H1 (cell line): ENCODE measurements at regions not wholly inside any gene's neighbourhood (a gene's known extent, or its start where the extent isn't known, plus 50 kb on each side); places are given as distances from the start of the nearest gene placed in this dataset.

Experiments
- CTCF ChIA-PET: fragments of 300-600 bp; sonication (Branson Sonifier 250); formaldehyde crosslinking; loops from one replicate; lab custom pipeline; 2021; ENCODE audit not compliant: partially characterized antibody; lab: Charles Lee
- POLR2A ChIA-PET: fragments of 300-600 bp; sonication (Branson Sonifier 250); formaldehyde crosslinking; loops from one replicate; lab custom pipeline; 2021; ENCODE audit warnings: inconsistent platforms; ENCODE audit not compliant: partially characterized antibody; lab: Charles Lee
- DNase-seq, 2 experiments: peaks; one replicate each; pipeline versions ENCODE4 v3.0.0 to v3.0.0-alpha.2; 2010 to 2022; ENCODE audit warnings: low spot score in 2 of 2, low read depth in 1 of 2, mixed read lengths in 1 of 2
- FAIRE-seq: peaks from 2 replicates; lab custom pipeline; 2011; peaks lifted over from hg19 to GRCh38; lab: Jason Lieb, UNC
- H2AFZ ChIP-seq: 2 replicates; pipeline ENCODE4 v1.8.1; 2012; ENCODE audit warnings: low read length, inconsistent platforms
- H2AK5ac ChIP-seq: 2 replicates; pipeline ENCODE4 v1.6.1; 2013; ENCODE audit warnings: low read depth, low read length
- H2BK120ac ChIP-seq: replicated peaks from 2 replicates; pipeline ENCODE3; 2013; ENCODE audit warnings: low read depth, low read length, inconsistent platforms
- H2BK12ac ChIP-seq: 2 replicates; pipeline ENCODE4 v1.6.1; 2013; ENCODE audit warnings: low read depth, low read length
- H2BK15ac ChIP-seq: 2 replicates; pipeline ENCODE4 v1.6.1; 2013; ENCODE audit warnings: low read length
- H2BK20ac ChIP-seq: 2 replicates; pipeline ENCODE4 v1.6.1; 2013; ENCODE audit warnings: low read length
- H2BK5ac ChIP-seq: 2 replicates; pipeline ENCODE4 v1.6.1; 2013; ENCODE audit warnings: low read depth, low read length
- H3K14ac ChIP-seq: 2 replicates; pipeline ENCODE4 v1.6.1; 2013; ENCODE audit warnings: inconsistent platforms; ENCODE audit not compliant: insufficient read length
- H3K18ac ChIP-seq: 2 replicates; pipeline ENCODE4 v1.6.1; 2013; ENCODE audit warnings: low read length; ENCODE audit errors: extremely low read depth
- H3K23ac ChIP-seq: 2 replicates; pipeline ENCODE4 v1.6.1; 2013; ENCODE audit warnings: inconsistent platforms; ENCODE audit not compliant: insufficient read length
- H3K23me2 ChIP-seq: 2 replicates; pipeline ENCODE4 v1.6.1; 2013; ENCODE audit warnings: low read depth, low read length
- H3K27ac ChIP-seq: 2 replicates; pipeline ENCODE4 v1.6.1; 2011; ENCODE audit warnings: low read depth, low read length, inconsistent platforms
- H3K27me3 ChIP-seq, 4 experiments: replicated peaks in 1 of 4; 1 replicate in 1 of 4; 2 replicates in 3 of 4; pipeline versions ENCODE4 v1.6.1 to v1.8.1; 2011 to 2013; ENCODE audit warnings: low read length in 3 of 4, mild to moderate bottlenecking in 3 of 4, inconsistent platforms in 2 of 4, mixed read lengths in 2 of 4, moderate library complexity in 1 of 4; ENCODE audit not compliant: control insufficient read depth in 3 of 4, insufficient read depth in 3 of 4; ENCODE audit errors: extremely low read depth in 1 of 4
- H3K36me3 ChIP-seq, 4 experiments: 2 replicates each; pipeline versions ENCODE4 v1.6.1 to v1.8.1; 2011 to 2013; ENCODE audit warnings: mild to moderate bottlenecking in 4 of 4, low read length in 3 of 4, moderate library complexity in 2 of 4, control low read depth in 1 of 4, inconsistent platforms in 1 of 4; ENCODE audit not compliant: insufficient read depth in 4 of 4, control insufficient read depth in 2 of 4
- H3K4ac ChIP-seq: replicated peaks from 2 replicates; pipeline ENCODE3; 2013; ENCODE audit warnings: low read length, low read depth, mixed read lengths, inconsistent platforms; ENCODE audit not compliant: insufficient read length
- H3K4me1 ChIP-seq, 4 experiments: replicated peaks in 1 of 4; 1 replicate in 1 of 4; 2 replicates in 3 of 4; pipeline versions ENCODE4 v1.6.1 to v1.8.1; 2011 to 2013; ENCODE audit warnings: low read length in 3 of 4, inconsistent platforms in 2 of 4, mixed read lengths in 1 of 4; ENCODE audit not compliant: insufficient read depth in 4 of 4, control insufficient read depth in 3 of 4
- H3K4me2 ChIP-seq, 2 experiments: 2 replicates each; pipeline versions ENCODE4 v1.6.1 to v1.8.1; 2011 to 2013; ENCODE audit warnings: low read depth in 2 of 2, low read length in 2 of 2, control low read depth in 1 of 2, inconsistent platforms in 1 of 2, mild to moderate bottlenecking in 1 of 2; ENCODE audit not compliant: insufficient read depth in 1 of 2
- H3K4me3 ChIP-seq, 4 experiments: fragments of 200-600, 300-600 bp in 1 of 4; sonication (generic), shearing (Covaris generic), sonication (Bioruptor Twin) in 1 of 4; 2 replicates each; pipeline versions ENCODE4 v1.5.1 to v1.8.1; 2011 to 2016; ENCODE audit warnings: low read length in 4 of 4, low read depth in 3 of 4, control low read depth in 2 of 4, inconsistent platforms in 2 of 4, mild to moderate bottlenecking in 2 of 4, mixed read lengths in 1 of 4, moderate library complexity in 1 of 4; ENCODE audit not compliant: insufficient read depth in 2 of 4; ENCODE audit errors: extremely low read depth in 1 of 4
- H3K56ac ChIP-seq: replicated peaks from 2 replicates; pipeline ENCODE3; 2013; ENCODE audit warnings: low read depth, mild to moderate bottlenecking, mixed read lengths, low read length, inconsistent platforms; ENCODE audit not compliant: insufficient read length
- H3K79me1 ChIP-seq: 2 replicates; pipeline ENCODE4 v1.6.1; 2013; ENCODE audit warnings: low read depth, low read length, control low read depth
- H3K79me2 ChIP-seq, 2 experiments: 2 replicates each; pipeline versions ENCODE4 v1.6.1 to v1.8.1; 2012 to 2013; ENCODE audit warnings: low read length in 2 of 2, mild to moderate bottlenecking in 2 of 2, inconsistent platforms in 1 of 2; ENCODE audit not compliant: insufficient read depth in 2 of 2, control insufficient read depth in 1 of 2
- H3K9ac ChIP-seq, 4 experiments: replicated peaks in 1 of 4; 1 replicate in 1 of 4; 2 replicates in 3 of 4; pipeline versions ENCODE4 v1.6.1 to v1.8.1; 2011 to 2013; ENCODE audit warnings: low read depth in 3 of 4, low read length in 3 of 4, control low read depth in 2 of 4, mild to moderate bottlenecking in 2 of 4, moderate library complexity in 2 of 4, inconsistent platforms in 1 of 4; ENCODE audit errors: extremely low read depth in 1 of 4
- H3K9me3 ChIP-seq, 2 experiments: 2 replicates each; pipeline versions ENCODE4 v1.6.1 to v1.8.1; 2012 to 2013; ENCODE audit warnings: mild to moderate bottlenecking in 2 of 2, moderate library complexity in 2 of 2, control low read depth in 1 of 2, inconsistent platforms in 1 of 2, low read depth in 1 of 2, low read length in 1 of 2, mixed read lengths in 1 of 2; ENCODE audit not compliant: insufficient read depth in 2 of 2
- H4K20me1 ChIP-seq, 2 experiments: replicated peaks in 1 of 2; 2 replicates each; pipeline versions ENCODE3 to v1.8.1; 2011 to 2013; ENCODE audit warnings: inconsistent platforms in 2 of 2, low read length in 2 of 2, mild to moderate bottlenecking in 1 of 2; ENCODE audit not compliant: insufficient read depth in 2 of 2, control insufficient read depth in 1 of 2
- H4K5ac ChIP-seq: 2 replicates; pipeline ENCODE4 v1.6.1; 2013; ENCODE audit warnings: low read length, low read depth, mixed read lengths, inconsistent platforms; ENCODE audit not compliant: insufficient read length
- H4K8ac ChIP-seq: 2 replicates; pipeline ENCODE4 v1.8.0; 2013; ENCODE audit warnings: mild to moderate bottlenecking, moderate library complexity, low read length, inconsistent platforms; ENCODE audit not compliant: insufficient read depth; ENCODE audit errors: extremely low read depth
- H4K91ac ChIP-seq: replicated peaks from 2 replicates; pipeline ENCODE3; 2013; ENCODE audit warnings: low read length, mixed read lengths, inconsistent platforms; ENCODE audit not compliant: insufficient read length
- ASH2L ChIP-seq: fragments of 200-600, 300-600 bp; sonication (generic); IDR thresholded peaks from one replicate; pipeline ENCODE4 v1.7.1; 2017; ENCODE audit warnings: low read length
- EZH2 ChIP-seq: fragments of 200-600 bp; sonication (generic); IDR thresholded peaks from 2 replicates; pipeline ENCODE4 v1.7.1; 2012; ENCODE audit warnings: low read depth, mild to moderate bottlenecking, moderate library complexity, low read length, inconsistent platforms; ENCODE audit not compliant: severe bottlenecking
- HDAC2 ChIP-seq, 2 experiments: fragments of 300-600 bp in 1 of 2; sonication (generic) in 1 of 2; IDR thresholded peaks; 2 replicates each; pipeline ENCODE4 v1.6.1; 2011 to 2012; ENCODE audit warnings: low read depth in 2 of 2, low read length in 2 of 2, mild to moderate bottlenecking in 2 of 2, moderate library complexity in 2 of 2, borderline replicate concordance in 1 of 2, inconsistent platforms in 1 of 2
- JUN ChIP-seq: IDR thresholded peaks from 2 replicates; pipeline ENCODE4 v1.6.1; 2011; ENCODE audit warnings: low read depth, mild to moderate bottlenecking, improper control_type of control experiment, low read length
- NANOG ChIP-seq: IDR thresholded peaks from 2 replicates; pipeline ENCODE4 v1.6.1; 2011; ENCODE audit warnings: low read length, low read depth, mild to moderate bottlenecking, inconsistent platforms; ENCODE audit not compliant: insufficient read depth, poor library complexity, severe bottlenecking
- RAD21 ChIP-seq, 2 experiments: IDR thresholded peaks in 1 of 2; conservative IDR thresholded peaks in 1 of 2; 2 replicates each; pipeline ENCODE4 v1.6.1; 2011; ENCODE audit warnings: low read depth in 2 of 2, low read length in 2 of 2, improper control_type of control experiment in 1 of 2, inconsistent platforms in 1 of 2, mild to moderate bottlenecking in 1 of 2, moderate library complexity in 1 of 2
- SIN3A ChIP-seq, 2 experiments: IDR thresholded peaks in 1 of 2; conservative IDR thresholded peaks in 1 of 2; 2 replicates each; pipeline ENCODE4 v1.6.1; 2011 to 2012; ENCODE audit warnings: low read length in 2 of 2, improper control_type of control experiment in 1 of 2, low read depth in 1 of 2, mild to moderate bottlenecking in 1 of 2
- SIX5 ChIP-seq: IDR thresholded peaks from 2 replicates; pipeline ENCODE4 v1.6.1; 2011; ENCODE audit warnings: mild to moderate bottlenecking, low read depth, low read length
- SP1 ChIP-seq: IDR thresholded peaks from 2 replicates; pipeline ENCODE4 v1.6.1; 2011; ENCODE audit warnings: low read depth, low read length
- SP2 ChIP-seq: IDR thresholded peaks from 2 replicates; pipeline ENCODE4 v1.6.1; 2012; ENCODE audit warnings: mild to moderate bottlenecking, low read length, inconsistent platforms
- SUZ12 ChIP-seq: fragments of 200-600 bp; sonication (generic); IDR thresholded peaks from 2 replicates; pipeline ENCODE4 v1.6.1; 2012; ENCODE audit warnings: mild to moderate bottlenecking, inconsistent platforms, low read length, moderate library complexity, mixed read lengths
- TAF7 ChIP-seq: optimal IDR thresholded peaks from 2 replicates; pipeline ENCODE3; 2011; ENCODE audit warnings: low read depth, mild to moderate bottlenecking, inconsistent platforms, low read length, moderate library complexity, borderline replicate concordance
- WGBS, 2 experiments: shearing (Covaris generic) in 1 of 2; methylation state at CpG; one replicate each; pipeline versions ENCODE4 v1.1.6 to v1.1.7; 2013 to 2015; ENCODE audit warnings: low lambda C conversion rate in 2 of 2, mixed read lengths in 2 of 2, inconsistent platforms in 1 of 2, low coverage in 1 of 2, missing lambda C conversion rate in 1 of 2; ENCODE audit not compliant: insufficient replicate concordance in 2 of 2, insufficient coverage in 1 of 2, insufficient read length in 1 of 2; ENCODE audit errors: extremely low coverage in 1 of 2, missing lambda C conversion rate in 1 of 2; 5-methylcytosine and 5-hydroxymethylcytosine counted together
- TF ChIP-seq, protein P1 (sequence below): IDR thresholded peaks from 2 replicates; pipeline ENCODE4 v1.6.1; 2011; ENCODE audit warnings: low read length, improper control_type of control experiment

DNA sequence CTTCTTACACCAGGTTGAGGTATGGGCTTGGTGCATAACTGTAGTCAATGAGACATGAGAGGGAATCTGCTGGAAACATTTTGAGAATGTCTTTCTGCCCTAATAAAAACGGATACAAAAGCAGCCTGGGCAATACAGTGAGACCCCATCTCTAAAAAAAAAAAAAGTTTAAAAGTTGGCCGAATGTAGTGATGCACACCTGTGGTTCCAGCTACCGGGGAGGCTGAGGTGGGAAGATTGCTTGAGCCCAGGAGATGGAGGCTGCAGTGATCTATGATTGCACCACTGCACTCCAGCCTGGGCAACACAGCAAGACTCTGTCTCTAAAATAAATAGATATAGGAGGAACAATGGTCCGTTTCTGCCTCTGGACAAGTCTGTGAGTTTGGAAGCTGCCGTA, 81.5 kb upstream of the FAM171A1 start:
- Histone ChIP-seq H3K56ac (no peak overlapping the region), H2BK15ac (no peak overlapping the region), H2BK5ac (no peak overlapping the region), H3K36me3 (no peaks in the 10 kb centered on the region), H3K9ac (no peak overlapping the region), H3K4me2 (no peak overlapping the region), H4K5ac (no peak overlapping the region), H3K14ac (no peak overlapping the region), H3K79me1 (no peaks in the 10 kb centered on the region), H3K4ac (no peak overlapping the region), H3K4me3 (no peak overlapping the region), H3K23me2 (no peaks in the 10 kb centered on the region), H4K91ac (no peak overlapping the region), H2AFZ (no peak overlapping the region), H3K27me3 (no peaks in the 10 kb centered on the region; a peak in 1 of 7 replicates), H2BK12ac (no peak overlapping the region), H4K20me1 (no peaks in the 10 kb centered on the region), H2BK20ac (no peak overlapping the region), H4K8ac (no peak overlapping the region), H2AK5ac (no peak overlapping the region), H3K23ac (no peak overlapping the region), H3K18ac (no peak overlapping the region), H3K79me2 (no peaks in the 10 kb centered on the region), H2BK120ac (no peak overlapping the region), H3K27ac (no peak overlapping the region), H3K9me3 (no peaks in the 10 kb centered on the region), H3K4me1 (no peaks in the 10 kb centered on the region)
- no peak for DNase-seq
- POLR2A ChIA-PET: no interaction called here
- no peak for FAIRE-seq
- 86% methylated on average over 5 of the region's 5 CpGs; no CpG with 5 or more reads in 1 of the 2 experiments for WGBS, 2 experiments
- CTCF ChIA-PET: interaction anchor here (0.6 to 0.8 kb wide), 2 partner anchors 33 to 526 kb away, joined by 3 to 4 read pairs; no protein-coding TSS in a partner anchor
- TF ChIP-seq SP2: no peak
- TF ChIP-seq, protein P1, sequence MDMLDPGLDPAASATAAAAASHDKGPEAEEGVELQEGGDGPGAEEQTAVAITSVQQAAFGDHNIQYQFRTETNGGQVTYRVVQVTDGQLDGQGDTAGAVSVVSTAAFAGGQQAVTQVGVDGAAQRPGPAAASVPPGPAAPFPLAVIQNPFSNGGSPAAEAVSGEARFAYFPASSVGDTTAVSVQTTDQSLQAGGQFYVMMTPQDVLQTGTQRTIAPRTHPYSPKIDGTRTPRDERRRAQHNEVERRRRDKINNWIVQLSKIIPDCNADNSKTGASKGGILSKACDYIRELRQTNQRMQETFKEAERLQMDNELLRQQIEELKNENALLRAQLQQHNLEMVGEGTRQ: no peak
- TF ChIP-seq SIN3A (conservative IDR thresholded peaks at IDR 0.05 in 1 of 2, IDR thresholded peaks at IDR 0.05 in 1 of 2; ENCODE audit: low read depth in 1 of 2, low read length in 2 of 2): no peak
- TF ChIP-seq JUN: no peak
- no peak for TF ChIP-seq ASH2L
- TF ChIP-seq RAD21 (IDR thresholded peaks at IDR 0.05 in 1 of 2, conservative IDR thresholded peaks at IDR 0.05 in 1 of 2; ENCODE audit: low read depth in 2 of 2, low read length in 2 of 2): no peak
- TF ChIP-seq SP1: no peak
- no peak for TF ChIP-seq SIX5
- TF ChIP-seq TAF7: no peak
- TF ChIP-seq HDAC2 (IDR thresholded peaks at IDR 0.05; ENCODE audit: borderline replicate concordance in 1 of 2, low read depth in 2 of 2, low read length in 2 of 2): no peak
- TF ChIP-seq NANOG: no peak
- TF ChIP-seq SUZ12: no peak
- no peak for TF ChIP-seq EZH2
